Adrenal gland (tissue), 9 donors: ENCODE measurements at regions not wholly inside any gene's neighbourhood (a gene's known extent, or its start where the extent isn't known, plus 50 kb on each side); places are given as distances from the start of the nearest gene placed in this dataset.

Source experiments
- DNase-seq, 7 donors: peaks; one replicate each; pipeline ENCODE4 v3.0.0-alpha.2; 2019 to 2020
- H3K27ac ChIP-seq, 5 donors: fragments of 200-600 bp; sonication (generic) in 4 of 5; 1 replicate in 3 of 5; 2 replicates in 2 of 5; pipeline versions ENCODE4 v1.5.1 to v1.8.0; 2016 to 2020; ENCODE audit warnings: mild to moderate bottlenecking in 1 of 5
- H3K27me3 ChIP-seq: fragments of 200-600 bp; 2 replicates; pipeline ENCODE4 v1.8.0; 2021
- H3K36me3 ChIP-seq, 2 donors: fragments of 200-600 bp; replicated peaks in 1 of 2; 1 replicate in 1 of 2; 2 replicates in 1 of 2; pipeline versions ENCODE4 v1.5.1 to v1.8.0; 2018 to 2022
- H3K4me1 ChIP-seq, 2 donors: fragments of 200-600 bp; replicated peaks in 1 of 2; 1 replicate in 1 of 2; 2 replicates in 1 of 2; pipeline versions ENCODE4 v1.5.1 to v1.8.0; 2018 to 2021
- H3K4me3 ChIP-seq, 4 donors: fragments of 200-600 bp; sonication (generic) in 3 of 4; one replicate each; pipeline ENCODE4 v1.5.1; 2016 to 2018
- H3K9me3 ChIP-seq, 3 donors: fragments of 200-600 bp; sonication (generic) in 1 of 3; replicated peaks in 1 of 3; 1 replicate in 2 of 3; 2 replicates in 1 of 3; pipeline versions ENCODE4 v1.5.1 to v1.8.0; 2016 to 2021
- POLR2A ChIP-seq, 2 donors: fragments of 450-650 bp; IDR thresholded peaks; one replicate each; pipeline ENCODE4 v1.6.1; 2017; ENCODE audit warnings: antibody characterized with exemption in 2 of 2, mild to moderate bottlenecking in 2 of 2, moderate library complexity in 1 of 2
- WGBS, 4 donors: extraction: QIAGEN DNeasy Blood & Tissue Kit in 2 of 4; methylation state at CpG; one replicate each; pipeline versions ENCODE4 v1.1.5 to v1.1.7; 2013 to 2017; 5-methylcytosine and 5-hydroxymethylcytosine counted together
- intact Hi-C, 2 donors: fragments of 100-400 bp; cut with DNase I; formaldehyde crosslinking; loops; one replicate each; pipeline versions ENCODE4 v1.14.1 to v1.15.0; 2022 to 2023
- TF ChIP-seq, protein P1 (sequence below), 6 experiments: fragments of 450-650 bp in 4 of 6; fragments of 200-600 bp in 2 of 6; sonication (generic) in 1 of 6; IDR thresholded peaks; 1 replicate in 5 of 6; 2 replicates in 1 of 6; pipeline versions ENCODE4 v1.5.1 to v1.8.0; 2016 to 2021; ENCODE audit warnings: antibody characterized with exemption in 6 of 6, mild to moderate bottlenecking in 2 of 6, moderate library complexity in 1 of 6
- donor health status: healthy with polysubstance abuse.
- donor health status: Bipolar disorder and iron deficiency.
- donor health status: DM: yes; HTN: yes; CAD: no.
- donor health status: DM: no; HTN: no; CAD: no.
- donor health status: DM: no; HTN: no; CAD: no.

GRCh38 chr14:27075503-27075902, 477.7 kb upstream of the NOVA1 start:
- intact Hi-C loops = no loop called here
- 74 to 82% (median 79%) methylated on average over 1 of the region's 1 CpG for WGBS, 4 donors

DNA sequence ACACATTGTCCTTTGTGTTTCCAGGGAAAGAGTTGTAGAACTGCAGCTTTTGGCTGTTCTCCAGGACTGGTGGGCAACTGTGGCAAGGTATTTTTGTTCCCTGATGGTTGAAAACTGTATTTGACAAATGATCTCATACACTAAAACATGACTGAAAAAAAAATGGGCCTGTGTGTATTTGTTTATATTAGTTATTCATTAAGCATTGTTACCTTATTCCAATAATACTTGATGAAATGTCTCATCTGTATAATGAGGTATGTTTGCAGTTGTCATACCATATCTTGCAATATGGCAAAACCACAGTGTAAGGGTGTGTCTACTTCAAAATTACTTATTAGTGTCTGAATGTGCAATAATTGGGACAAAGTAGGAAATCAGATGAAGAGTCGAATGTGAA, 479.4 kb upstream of the NOVA1 start:
- Histone ChIP-seq H3K9me3 (no peaks in the 10 kb centered on the region), H3K27ac (no peak overlapping the region), H3K4me3 (no peak overlapping the region), H3K4me1 (no peaks in the 10 kb centered on the region), H3K36me3 (no peaks in the 10 kb centered on the region), H3K27me3 (no peaks in the 10 kb centered on the region)
- TF ChIP-seq, protein P1, sequence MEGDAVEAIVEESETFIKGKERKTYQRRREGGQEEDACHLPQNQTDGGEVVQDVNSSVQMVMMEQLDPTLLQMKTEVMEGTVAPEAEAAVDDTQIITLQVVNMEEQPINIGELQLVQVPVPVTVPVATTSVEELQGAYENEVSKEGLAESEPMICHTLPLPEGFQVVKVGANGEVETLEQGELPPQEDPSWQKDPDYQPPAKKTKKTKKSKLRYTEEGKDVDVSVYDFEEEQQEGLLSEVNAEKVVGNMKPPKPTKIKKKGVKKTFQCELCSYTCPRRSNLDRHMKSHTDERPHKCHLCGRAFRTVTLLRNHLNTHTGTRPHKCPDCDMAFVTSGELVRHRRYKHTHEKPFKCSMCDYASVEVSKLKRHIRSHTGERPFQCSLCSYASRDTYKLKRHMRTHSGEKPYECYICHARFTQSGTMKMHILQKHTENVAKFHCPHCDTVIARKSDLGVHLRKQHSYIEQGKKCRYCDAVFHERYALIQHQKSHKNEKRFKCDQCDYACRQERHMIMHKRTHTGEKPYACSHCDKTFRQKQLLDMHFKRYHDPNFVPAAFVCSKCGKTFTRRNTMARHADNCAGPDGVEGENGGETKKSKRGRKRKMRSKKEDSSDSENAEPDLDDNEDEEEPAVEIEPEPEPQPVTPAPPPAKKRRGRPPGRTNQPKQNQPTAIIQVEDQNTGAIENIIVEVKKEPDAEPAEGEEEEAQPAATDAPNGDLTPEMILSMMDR (IDR thresholded peaks at IDR 0.05) = no peak
- no peak for TF ChIP-seq POLR2A (IDR thresholded peaks at IDR 0.05)
- intact Hi-C loops = no loop called here
- WGBS, 4 donors = 63 to 71% (median 65%) methylated on average over 1 of the region's 1 CpG
- no peak for DNase-seq

More at GRCh38 chr14:27075503-27075902, 477.7 kb upstream of the NOVA1 start:
- no peaks in the 10 kb centered on the region for H3K27me3 ChIP-seq
- no peaks in the 10 kb centered on the region for H3K9me3 ChIP-seq
- H3K36me3 ChIP-seq = no peaks in the 10 kb centered on the region
- TF ChIP-seq, protein P1 (IDR thresholded peaks at IDR 0.05) = no peak
- TF ChIP-seq POLR2A (IDR thresholded peaks at IDR 0.05) = no peak
- H3K27ac ChIP-seq = no peak overlapping the region
- no peak for DNase-seq
- H3K4me1 ChIP-seq = no peaks in the 10 kb centered on the region
- H3K4me3 ChIP-seq = no peak overlapping the region

DNA sequence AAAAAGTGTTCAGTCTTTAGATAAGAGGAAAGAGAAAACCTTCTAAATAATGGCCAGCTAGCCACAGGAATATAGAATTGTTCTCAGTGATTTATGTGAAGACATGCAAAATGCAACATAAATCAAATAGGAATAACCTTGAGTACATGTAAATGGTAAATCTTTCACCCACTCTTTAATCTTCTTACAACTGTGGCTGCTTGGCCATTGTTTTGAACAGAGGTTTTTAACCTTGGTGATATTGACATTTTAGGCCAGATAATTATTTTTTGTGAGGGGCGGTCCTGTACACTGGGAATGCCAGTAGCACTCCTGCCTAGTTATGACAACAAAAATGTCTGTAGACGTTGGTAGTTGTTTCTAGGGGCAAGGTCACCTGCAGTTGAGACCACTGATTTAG, 479.9 kb upstream of the NOVA1 start:
- WGBS, 4 donors = 3 to 9% (median 6%) methylated on average over 2 of the region's 2 CpGs
- H3K4me1 ChIP-seq = no peaks in the 10 kb centered on the region
- H3K36me3 ChIP-seq = no peaks in the 10 kb centered on the region
- intact Hi-C loops = no loop called here
- no peak overlapping the region for H3K27ac ChIP-seq
- no peaks in the 10 kb centered on the region for H3K9me3 ChIP-seq
- H3K4me3 ChIP-seq = no peak overlapping the region
- TF ChIP-seq, protein P1 (IDR thresholded peaks at IDR 0.05) = no peak
- no peak for TF ChIP-seq POLR2A (IDR thresholded peaks at IDR 0.05)
- no peak for DNase-seq
- H3K27me3 ChIP-seq = no peaks in the 10 kb centered on the region

GRCh38 chr14:27078191-27078590, 480.4 kb upstream of the NOVA1 start:
- no peaks in the 10 kb centered on the region for H3K9me3 ChIP-seq
- H3K27ac ChIP-seq = no peak overlapping the region
- 69 to 73% (median 70%) methylated on average over 4 of the region's 4 CpGs for WGBS, 4 donors
- H3K36me3 ChIP-seq = no peaks in the 10 kb centered on the region
- no peak for DNase-seq
- no peaks in the 10 kb centered on the region for H3K4me1 ChIP-seq
- intact Hi-C loops = no loop called here
- TF ChIP-seq, protein P1 (IDR thresholded peaks at IDR 0.05) = no peak
- TF ChIP-seq POLR2A (IDR thresholded peaks at IDR 0.05) = no peak
- H3K27me3 ChIP-seq = no peaks in the 10 kb centered on the region
- no peak overlapping the region for H3K4me3 ChIP-seq
